Stimulated activated CD8-positive, alpha-beta memory T cell treated with anti-CD3 and anti-CD28 coated beads, Interleukin-7, amount 100 ng/mL, for 48 hours (primary cell): ENCODE measurements at regions not wholly inside any gene's neighbourhood (a gene's known extent, or its start where the extent isn't known, plus 50 kb on each side); places are given as distances from the start of the nearest gene placed in this dataset.

ENCODE experiments used
- DNase-seq, 2 donors: peaks; one replicate each; pipeline ENCODE4 v3.0.0-alpha.2; 2020; ENCODE audit warnings: low read depth in 1 of 2; ENCODE audit errors: extremely low read depth in 1 of 2

DNA sequence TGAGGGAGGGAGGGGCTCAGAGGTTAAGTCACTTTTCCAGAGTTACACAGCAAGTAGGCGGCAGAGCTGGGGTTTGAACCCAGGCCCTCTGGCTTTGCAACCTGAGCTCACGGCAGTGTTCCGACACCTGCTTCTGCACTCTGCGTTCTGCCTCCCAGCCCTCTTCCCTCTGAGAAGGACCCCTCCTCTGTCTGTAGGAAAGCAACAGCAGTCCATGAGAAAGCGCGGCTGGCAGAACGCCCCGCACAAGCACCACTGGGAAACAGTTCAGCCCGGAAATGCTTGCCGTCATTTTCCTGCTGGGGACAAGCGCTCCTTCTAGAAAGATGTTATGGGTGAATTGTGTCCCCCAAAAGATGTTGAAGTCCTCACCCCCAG lies 241.1 kb downstream of the NPHP4 start:
- DNase-seq = no peak

DNA sequence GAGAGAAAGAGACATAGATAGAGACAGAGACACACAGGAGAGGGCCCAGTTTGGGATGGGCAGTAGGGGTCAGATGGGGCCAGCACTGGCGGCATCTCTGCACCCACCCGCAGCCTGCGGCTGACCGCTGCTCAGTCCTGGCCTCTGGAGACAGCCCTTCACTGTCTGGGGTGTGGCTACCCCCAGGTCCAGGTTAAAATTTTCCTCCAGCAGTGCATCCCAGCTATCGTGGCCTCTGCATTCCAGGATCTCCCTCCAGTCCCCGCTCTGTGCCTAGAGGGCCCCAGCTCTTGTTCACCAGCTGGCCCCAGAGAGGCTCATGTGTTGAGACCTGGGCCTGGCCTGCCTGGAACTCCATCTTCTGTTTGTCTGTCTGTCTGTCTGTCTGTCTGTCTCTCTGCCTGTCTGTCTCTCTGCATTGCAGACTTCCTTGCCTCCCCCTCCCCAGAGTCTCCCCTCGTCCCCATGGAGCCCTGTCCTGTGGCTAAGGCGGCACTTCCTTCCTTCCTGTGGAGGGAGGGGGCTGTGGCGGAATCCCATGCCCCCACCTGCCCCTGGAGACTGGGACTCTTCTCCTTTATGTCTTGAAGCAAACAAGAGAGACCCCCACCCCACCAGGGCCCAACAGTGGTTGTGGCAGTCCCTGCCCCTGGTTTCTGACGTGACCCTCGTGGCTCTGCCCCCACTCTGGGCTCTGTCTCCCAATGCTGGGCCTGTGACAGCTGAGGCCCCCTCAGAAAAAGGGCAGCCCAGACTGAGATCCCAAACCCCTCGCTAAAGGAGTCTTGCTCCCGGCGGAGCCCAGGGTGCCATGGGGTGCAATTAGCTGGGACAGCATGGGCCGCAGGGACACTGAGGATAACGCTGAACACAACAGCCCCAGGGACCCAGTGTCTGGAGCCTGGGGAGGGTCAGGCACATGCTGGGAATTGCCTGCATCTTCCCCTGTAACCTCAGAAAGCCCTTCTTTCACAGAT lies 241.8 kb downstream of the NPHP4 start:
- no peak for DNase-seq

DNA sequence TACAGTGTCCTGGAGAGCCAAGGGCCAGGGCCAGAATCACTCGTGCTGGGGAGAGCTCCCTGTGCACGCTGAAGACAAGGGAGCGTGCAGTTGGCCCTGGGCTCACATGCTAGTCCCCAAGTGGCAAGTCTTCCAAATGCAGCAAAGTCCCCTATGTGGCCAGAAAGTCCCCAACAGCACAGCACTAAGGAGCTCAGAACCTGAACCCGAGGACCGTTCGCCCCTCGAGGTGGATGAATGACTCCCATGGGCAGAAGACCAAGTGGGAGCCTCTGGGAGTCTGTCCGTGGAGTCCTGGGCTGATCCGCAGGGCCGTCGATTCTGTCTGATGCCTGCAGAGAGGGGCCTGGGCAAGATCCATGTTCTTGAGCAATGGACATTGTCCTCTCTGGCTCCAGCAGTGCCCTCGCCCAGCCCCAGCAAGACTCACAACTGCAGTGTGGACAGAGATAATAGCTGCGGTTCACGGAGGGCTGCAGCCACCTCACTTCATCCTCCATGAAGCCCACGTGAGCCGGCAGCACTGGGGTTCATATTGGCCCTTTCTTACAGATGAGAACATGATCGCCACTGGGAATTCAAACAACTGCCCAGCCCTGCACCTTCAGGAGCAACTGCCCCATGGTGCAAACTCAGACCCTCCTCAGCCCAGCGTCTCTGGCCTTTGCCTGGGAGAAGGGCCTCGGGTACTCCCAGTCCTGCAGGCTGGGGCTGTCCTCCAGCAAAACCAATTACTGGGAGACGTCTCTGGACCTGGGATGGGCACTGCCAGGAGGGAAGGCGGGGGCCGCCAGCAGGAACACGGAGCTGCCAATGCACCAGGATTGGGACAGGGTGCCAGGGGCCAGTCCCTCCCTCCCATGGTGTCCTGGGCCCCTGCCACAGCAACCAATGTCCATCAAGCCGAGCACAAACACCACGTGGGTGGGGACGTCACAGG lies 243.7 kb downstream of the NPHP4 start:
- no peak for DNase-seq

DNA sequence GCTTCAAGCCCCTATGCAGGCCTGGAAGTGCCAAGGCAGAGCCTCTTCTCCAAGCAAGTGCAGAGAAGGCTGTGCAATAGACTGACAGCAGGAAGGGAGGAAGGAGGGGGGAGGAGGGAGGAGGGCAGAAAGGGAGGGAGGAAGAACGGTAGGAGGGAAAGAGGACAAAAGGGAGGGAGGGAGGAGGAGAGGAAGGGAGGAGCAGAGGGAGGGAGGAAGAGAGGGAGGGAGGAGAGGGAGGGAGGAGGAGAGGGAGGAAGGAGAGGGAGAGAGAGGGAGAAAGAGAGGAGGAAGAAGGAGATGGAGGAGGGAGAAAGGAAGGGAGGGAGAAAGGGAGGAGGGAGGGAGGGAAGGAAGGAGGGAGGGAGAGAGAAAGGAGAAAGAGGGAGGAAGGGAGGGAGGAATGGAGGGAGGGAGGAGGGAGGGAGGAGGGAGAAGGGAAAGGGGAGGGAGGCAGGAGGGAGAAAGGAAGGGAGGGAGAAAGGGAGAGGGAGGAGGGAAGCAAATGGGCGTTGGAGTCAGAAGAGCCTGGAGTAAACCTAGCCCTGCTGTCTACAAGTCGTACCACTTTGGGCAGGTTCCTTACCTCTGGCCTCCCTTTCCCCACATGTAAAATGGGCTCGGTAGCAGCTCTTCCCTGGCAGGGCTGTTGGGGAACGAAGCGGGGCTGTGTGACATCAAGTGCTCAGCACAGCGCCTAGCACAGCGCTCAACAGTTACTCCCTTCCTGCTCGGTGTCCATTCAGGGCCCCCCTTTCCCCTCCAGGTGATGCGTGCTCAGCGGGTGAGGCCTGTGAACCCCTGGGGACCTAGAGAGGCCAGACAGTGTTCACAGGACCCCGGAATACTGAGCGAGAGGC lies 244.6 kb downstream of the NPHP4 start:
- no peak for DNase-seq

GRCh38 chr1:5746611-5747425 lies 245.4 kb downstream of the NPHP4 start:
- DNase-seq = no peak

- peak; percentile 17 to 32 for DNase-seq
Observed at GRCh38 chr1:5745800-5746610, 246.2 kb downstream of the NPHP4 start.

- no peak for DNase-seq
Observed at GRCh38 chr1:5744911-5745799, 247.1 kb downstream of the NPHP4 start.

- DNase-seq = no peak
Observed at GRCh38 chr1:5744341-5744740, 247.9 kb downstream of the NPHP4 start.

GRCh38 chr1:5743435-5744095 lies 248.7 kb downstream of the NPHP4 start:
- DNase-seq = no peak

- DNase-seq = no peak
Observed at GRCh38 chr1:5742801-5743200, 249.4 kb downstream of the NPHP4 start.

GRCh38 chr1:5742032-5742431 lies 250.2 kb downstream of the NPHP4 start:
- DNase-seq = no peak

DNA sequence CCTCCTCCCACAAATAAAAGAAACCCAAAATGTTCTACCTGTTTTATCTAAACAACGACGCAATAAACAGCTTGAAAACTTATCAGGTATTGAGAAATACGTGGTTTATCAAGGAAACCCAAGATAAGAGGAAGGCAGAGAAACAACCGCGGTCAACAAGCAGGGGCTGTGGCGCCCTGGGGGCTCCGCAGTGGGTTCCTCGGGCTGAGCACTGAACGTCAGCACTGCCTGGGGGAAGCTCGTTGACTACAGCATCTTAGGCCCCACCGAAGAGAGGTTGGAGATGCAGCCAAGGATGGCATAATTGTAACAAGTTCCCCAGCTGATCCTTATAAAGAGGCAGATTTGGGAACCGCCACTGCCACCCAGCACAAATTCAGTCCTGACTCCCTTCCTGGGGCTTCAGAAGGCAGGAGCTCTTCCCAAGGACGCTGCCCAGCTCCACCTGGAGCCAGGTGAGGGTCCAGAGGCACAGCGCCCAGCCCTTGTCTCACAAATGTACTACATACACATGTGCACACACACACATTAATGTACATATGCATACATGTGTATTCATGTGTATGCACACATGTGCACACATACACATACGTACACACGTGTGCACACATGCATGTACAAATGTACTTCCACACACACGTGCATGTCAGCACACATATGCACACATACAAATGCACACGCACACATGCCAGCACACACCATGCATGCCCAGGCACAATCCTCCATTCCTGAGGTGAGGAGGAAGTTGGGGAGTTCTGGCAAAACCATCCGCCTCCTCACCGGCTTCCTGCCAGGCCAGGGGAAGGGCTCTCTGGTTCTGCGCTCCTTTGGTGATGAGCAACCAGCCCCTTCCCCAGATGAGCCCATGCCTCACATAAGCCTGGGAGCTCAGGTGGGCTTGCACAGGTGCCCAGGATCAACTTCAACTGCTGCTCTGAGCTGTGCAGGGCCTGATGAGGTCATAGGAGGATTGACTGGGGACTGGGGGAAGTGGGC lies 251.1 kb downstream of the NPHP4 start:
- DNase-seq = no peak

DNA sequence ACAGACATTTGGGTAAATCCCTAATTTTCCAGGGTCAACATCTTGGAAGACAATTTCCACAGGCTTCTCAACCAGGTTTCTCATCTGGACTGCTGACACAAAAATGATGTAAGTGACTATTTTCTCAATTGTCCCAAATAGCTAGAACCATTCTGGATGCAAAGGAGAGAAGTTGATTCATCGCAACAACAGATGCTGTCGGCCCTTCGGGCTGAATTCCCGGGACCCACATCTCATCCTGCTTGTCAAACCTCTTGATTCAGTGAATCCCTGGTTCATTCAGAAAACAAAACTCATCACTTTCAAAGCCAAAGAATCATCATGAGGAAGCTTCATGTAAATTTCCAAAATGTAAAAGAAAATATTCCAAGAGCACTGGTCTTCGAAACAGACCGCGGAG lies 251.8 kb downstream of the NPHP4 start:
- DNase-seq = no peak

- DNase-seq = no peak
Observed at GRCh38 chr1:5739561-5740078, 252.6 kb downstream of the NPHP4 start.

GRCh38 chr1:5738911-5739462 lies 253.2 kb downstream of the NPHP4 start:
- DNase-seq = no peak

DNA sequence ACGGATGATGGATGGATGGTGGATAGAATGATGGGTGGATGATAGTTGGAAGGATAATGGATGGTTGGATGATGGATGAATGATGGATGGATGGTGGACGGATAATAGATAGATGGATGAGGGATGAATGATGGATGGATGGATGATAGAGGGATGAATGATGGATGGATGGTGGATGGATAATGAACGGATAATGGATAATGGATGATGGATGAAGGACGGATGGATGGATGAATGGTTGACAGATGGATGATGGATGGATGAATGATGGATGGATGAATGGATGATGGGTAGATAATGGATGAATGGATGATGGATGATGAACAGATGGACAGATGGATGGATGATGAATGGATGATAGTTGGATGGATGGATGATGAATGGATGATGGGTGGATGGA lies 255.1 kb downstream of the NPHP4 start:
- no peak for DNase-seq
